Gastroesophageal sphincter (tissue), 3 donors: ENCODE measurements at regions not wholly inside any gene's neighbourhood (a gene's known extent, or its start where the extent isn't known, plus 50 kb on each side); places are given as distances from the start of the nearest gene placed in this dataset.

Experiments
- CTCF ChIP-seq, 4 experiments: fragments of 200-600 bp in 2 of 4; fragments of 450-650 bp in 2 of 4; sonication (generic) in 1 of 4; IDR thresholded peaks; one replicate each; pipeline ENCODE4 v1.5.1; 2017 to 2019; ENCODE audit warnings: antibody characterized with exemption in 4 of 4, mild to moderate bottlenecking in 2 of 4, moderate library complexity in 2 of 4
- EP300 ChIP-seq: sonication (generic); formaldehyde crosslinking; IDR thresholded peaks from one replicate; pipeline ENCODE4 v1.6.1; 2017; ENCODE audit warnings: antibody characterized with exemption, mild to moderate bottlenecking
- POLR2A ChIP-seq, 2 donors: fragments of 450-650 bp; IDR thresholded peaks; one replicate each; pipeline ENCODE4 v1.6.1; 2017; ENCODE audit warnings: antibody characterized with exemption in 2 of 2, mild to moderate bottlenecking in 2 of 2, moderate library complexity in 1 of 2
- POLR2AphosphoS5 ChIP-seq: sonication (generic); formaldehyde crosslinking; IDR thresholded peaks from one replicate; pipeline ENCODE4 v1.6.1; 2017; ENCODE audit warnings: antibody characterized with exemption

GRCh38 chr11:16669799-16670415 lies 68.5 kb upstream of the C11orf58 start:
- no peak for TF ChIP-seq CTCF (IDR thresholded peaks at IDR 0.05)
- TF ChIP-seq POLR2AphosphoS5: no peak
- TF ChIP-seq EP300: no peak
- TF ChIP-seq POLR2A (IDR thresholded peaks at IDR 0.05): no peak
